ELR (cell line): ENCODE measurements at regions not wholly inside any gene's neighbourhood (a gene's known extent, or its start where the extent isn't known, plus 50 kb on each side); places are given as distances from the start of the nearest gene placed in this dataset.

Experiments used
- DNase-seq: peaks from one replicate; pipeline ENCODE4 v3.0.0-alpha.2; 2015; ENCODE audit warnings: low read depth

- no peak for DNase-seq
Observed at GRCh38 chr11:93963072-93963471, 58.1 kb upstream of the HEPHL1 start.

- DNase-seq, result no peak
Observed at GRCh38 chr11:93967258-93967657, 53.9 kb upstream of the HEPHL1 start.

DNA sequence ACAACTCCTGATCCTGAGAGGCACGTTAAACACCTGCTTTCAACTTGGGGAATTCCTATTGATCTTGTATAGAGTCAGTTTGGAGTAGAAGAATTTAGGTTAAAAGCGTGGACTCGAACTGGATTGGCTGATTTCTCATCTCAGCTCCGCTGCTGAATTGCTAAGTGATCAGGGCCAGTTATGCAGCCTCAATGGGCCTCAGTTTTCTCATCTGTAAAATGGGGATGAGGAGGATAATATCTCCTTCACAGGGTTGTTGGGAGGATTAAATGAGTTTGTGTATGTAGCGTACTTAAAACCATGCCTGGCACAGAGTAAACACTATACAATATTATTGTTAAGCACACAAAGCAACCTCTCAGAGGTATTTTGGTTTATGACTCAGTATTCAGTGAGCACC lies 53.2 kb upstream of the HEPHL1 start:
- DNase-seq, result no peak

- no peak for DNase-seq
Observed at GRCh38 chr11:93969925-93970922, 50.9 kb upstream of the HEPHL1 start.
